GM23338 (cell line): ENCODE measurements at regions not wholly inside any gene's neighbourhood (a gene's known extent, or its start where the extent isn't known, plus 50 kb on each side); places are given as distances from the start of the nearest gene placed in this dataset.

Experiments used
- ATAC-seq: fragments of 200-7000 bp; cut with Tn5 transposase; 3 replicates; pipeline ENCODE4 v1.9.1; 2020
- DNase-seq: peaks from one replicate; pipeline ENCODE4 v3.0.0-alpha.2; 2015; ENCODE audit warnings: low spot score
- H2AFZ ChIP-seq: fragments of 200-600 bp; sonication (generic); 2 replicates; pipeline ENCODE4 v1.8.0; 2016; ENCODE audit warnings: antibody characterized with exemption, mild to moderate bottlenecking, moderate library complexity
- H3F3A ChIP-seq: fragments of 200-600 bp; sonication (generic); replicated peaks from 2 replicates; pipeline ENCODE4 v1.8.0; 2017; ENCODE audit warnings: antibody characterized with exemption, mixed run types, low read depth
- H3K27ac ChIP-seq: fragments of 200-600 bp; sonication (generic); 2 replicates; pipeline ENCODE4 v1.6.1; 2016; ENCODE audit warnings: low read depth
- H3K27me3 ChIP-seq: fragments of 200-600 bp; sonication (generic); 2 replicates; pipeline ENCODE4 v1.8.0; 2016; ENCODE audit warnings: mild to moderate bottlenecking, mixed run types, moderate library complexity; ENCODE audit not compliant: insufficient read depth
- H3K36me3 ChIP-seq: fragments of 200-600 bp; sonication (generic); 2 replicates; pipeline ENCODE4 v1.8.0; 2016; ENCODE audit warnings: mild to moderate bottlenecking; ENCODE audit not compliant: insufficient read depth
- H3K4me1 ChIP-seq: fragments of 200-600 bp; sonication (generic); 2 replicates; pipeline ENCODE4 v1.8.0; 2016; ENCODE audit warnings: mild to moderate bottlenecking, moderate library complexity; ENCODE audit not compliant: insufficient read depth
- H3K4me2 ChIP-seq: fragments of 200-600 bp; sonication (generic); 2 replicates; pipeline ENCODE4 v1.7.1; 2017; ENCODE audit warnings: mixed run types
- H3K4me3 ChIP-seq: fragments of 200-600 bp; sonication (generic); 2 replicates; pipeline ENCODE4 v1.6.1; 2016; ENCODE audit warnings: mixed run types
- H3K79me2 ChIP-seq: fragments of 200-600 bp; sonication (generic); replicated peaks from 2 replicates; pipeline ENCODE4 v1.8.0; 2017; ENCODE audit warnings: mild to moderate bottlenecking; ENCODE audit not compliant: insufficient read depth
- H3K9me2 ChIP-seq: fragments of 200-600 bp; sonication (generic); 2 replicates; pipeline ENCODE4 v1.8.0; 2017; ENCODE audit not compliant: insufficient read depth
- H4K20me1 ChIP-seq: fragments of 200-600 bp; sonication (generic); replicated peaks from 2 replicates; pipeline ENCODE4 v1.8.0; 2017; ENCODE audit warnings: mild to moderate bottlenecking; ENCODE audit not compliant: insufficient read depth
- H3K27ac Mint-ChIP-seq: 2 replicates; pipeline ENCODE4 v1.8.0; 2020; ENCODE audit warnings: inconsistent platforms, mild to moderate bottlenecking, moderate library complexity, mixed read lengths
- H3K27me3 Mint-ChIP-seq: 3 replicates; pipeline ENCODE4 v1.8.0; 2022; ENCODE audit warnings: low read depth, mild to moderate bottlenecking, moderate library complexity, mixed read lengths, inconsistent platforms; ENCODE audit not compliant: insufficient read depth, poor library complexity
- H3K36me3 Mint-ChIP-seq: 3 replicates; pipeline ENCODE4 v1.8.0; 2021; ENCODE audit warnings: low read depth, mild to moderate bottlenecking, inconsistent platforms, moderate library complexity, mixed read lengths
- H3K4me1 Mint-ChIP-seq: 3 replicates; pipeline ENCODE4 v1.8.0; 2020; ENCODE audit warnings: mild to moderate bottlenecking, inconsistent platforms, mixed read lengths
- H3K4me3 Mint-ChIP-seq: 3 replicates; pipeline ENCODE4 v1.8.0; 2021; ENCODE audit warnings: moderate library complexity, mild to moderate bottlenecking, inconsistent platforms, mixed read lengths
- H3K9me3 Mint-ChIP-seq: 3 replicates; pipeline ENCODE4 v1.8.0; 2020; ENCODE audit warnings: moderate library complexity, mild to moderate bottlenecking, inconsistent platforms, mixed read lengths
- CREB1 ChIP-seq: fragments of 250-450 bp; sonication (Bioruptor Pico); IDR thresholded peaks from 2 replicates; pipeline ENCODE4 v1.5.0; 2020; ENCODE audit warnings: low read depth, mild to moderate bottlenecking, moderate library complexity
- CTCF ChIP-seq, 2 experiments: fragments of 200-600 bp in 1 of 2; sonication (generic) in 1 of 2; conservative IDR thresholded peaks; 2 replicates each; pipeline versions ENCODE4 v1.5.1 to v1.6.1; 2016 to 2017; ENCODE audit warnings: antibody characterized with exemption in 2 of 2, low read depth in 2 of 2, mild to moderate bottlenecking in 2 of 2, moderate library complexity in 1 of 2
- ETS1 ChIP-seq: IDR thresholded peaks from 2 replicates; pipeline ENCODE4 v1.6.1; 2016; ENCODE audit warnings: antibody characterized with exemption
- EZH2 ChIP-seq: fragments of 200-600 bp; sonication (generic); IDR thresholded peaks from one replicate; pipeline ENCODE4 v1.8.0; 2017; ENCODE audit warnings: antibody characterized with exemption, mild to moderate bottlenecking, low read depth; ENCODE audit not compliant: unreplicated experiment
- EZH2phosphoT487 ChIP-seq: fragments of 200-600 bp; sonication (generic); IDR thresholded peaks from one replicate; pipeline ENCODE4 v1.8.1; 2018; ENCODE audit warnings: antibody characterized with exemption; ENCODE audit not compliant: unreplicated experiment
- JUNB ChIP-seq: IDR thresholded peaks from one replicate; pipeline ENCODE4 v1.6.1; 2016; ENCODE audit warnings: antibody characterized with exemption; ENCODE audit not compliant: unreplicated experiment
- NANOG ChIP-seq: IDR thresholded peaks from 2 replicates; pipeline ENCODE4 v1.6.1; 2016; ENCODE audit warnings: antibody characterized with exemption, borderline replicate concordance
- POLR2AphosphoS5 ChIP-seq: IDR thresholded peaks from 2 replicates; pipeline ENCODE4 v1.6.1; 2016; ENCODE audit warnings: antibody characterized with exemption, low read depth
- STAT1 ChIP-seq: IDR thresholded peaks from one replicate; pipeline ENCODE4 v1.6.1; 2016; ENCODE audit warnings: antibody characterized with exemption; ENCODE audit not compliant: unreplicated experiment
- ZNF114 ChIP-seq: fragments of 250-450 bp; sonication (Bioruptor Pico); IDR thresholded peaks from 2 replicates; pipeline ENCODE4 v1.5.0; 2020; ENCODE audit warnings: mild to moderate bottlenecking, moderate library complexity
- ZNF331 ChIP-seq: fragments of 250-450 bp; sonication (Bioruptor Pico); IDR thresholded peaks from 2 replicates; pipeline ENCODE4 v1.5.0; 2020; ENCODE audit warnings: low read depth, mild to moderate bottlenecking, moderate library complexity
- TF ChIP-seq, protein P1 (sequence below): IDR thresholded peaks from one replicate; pipeline ENCODE4 v1.6.1; 2018; ENCODE audit warnings: antibody characterized with exemption; ENCODE audit not compliant: unreplicated experiment

- TF ChIP-seq CTCF (conservative IDR thresholded peaks at IDR 0.05; ENCODE audit: low read depth in 2 of 2) (no peak), ZNF331 (no peak), POLR2AphosphoS5 (no peak), JUNB (no peak)
- TF ChIP-seq, protein P1, sequence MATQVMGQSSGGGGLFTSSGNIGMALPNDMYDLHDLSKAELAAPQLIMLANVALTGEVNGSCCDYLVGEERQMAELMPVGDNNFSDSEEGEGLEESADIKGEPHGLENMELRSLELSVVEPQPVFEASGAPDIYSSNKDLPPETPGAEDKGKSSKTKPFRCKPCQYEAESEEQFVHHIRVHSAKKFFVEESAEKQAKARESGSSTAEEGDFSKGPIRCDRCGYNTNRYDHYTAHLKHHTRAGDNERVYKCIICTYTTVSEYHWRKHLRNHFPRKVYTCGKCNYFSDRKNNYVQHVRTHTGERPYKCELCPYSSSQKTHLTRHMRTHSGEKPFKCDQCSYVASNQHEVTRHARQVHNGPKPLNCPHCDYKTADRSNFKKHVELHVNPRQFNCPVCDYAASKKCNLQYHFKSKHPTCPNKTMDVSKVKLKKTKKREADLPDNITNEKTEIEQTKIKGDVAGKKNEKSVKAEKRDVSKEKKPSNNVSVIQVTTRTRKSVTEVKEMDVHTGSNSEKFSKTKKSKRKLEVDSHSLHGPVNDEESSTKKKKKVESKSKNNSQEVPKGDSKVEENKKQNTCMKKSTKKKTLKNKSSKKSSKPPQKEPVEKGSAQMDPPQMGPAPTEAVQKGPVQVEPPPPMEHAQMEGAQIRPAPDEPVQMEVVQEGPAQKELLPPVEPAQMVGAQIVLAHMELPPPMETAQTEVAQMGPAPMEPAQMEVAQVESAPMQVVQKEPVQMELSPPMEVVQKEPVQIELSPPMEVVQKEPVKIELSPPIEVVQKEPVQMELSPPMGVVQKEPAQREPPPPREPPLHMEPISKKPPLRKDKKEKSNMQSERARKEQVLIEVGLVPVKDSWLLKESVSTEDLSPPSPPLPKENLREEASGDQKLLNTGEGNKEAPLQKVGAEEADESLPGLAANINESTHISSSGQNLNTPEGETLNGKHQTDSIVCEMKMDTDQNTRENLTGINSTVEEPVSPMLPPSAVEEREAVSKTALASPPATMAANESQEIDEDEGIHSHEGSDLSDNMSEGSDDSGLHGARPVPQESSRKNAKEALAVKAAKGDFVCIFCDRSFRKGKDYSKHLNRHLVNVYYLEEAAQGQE = no peak
These were observed 114.2 kb downstream of the CCDC34 start (continued) for GRCh38 chr11:27248576-27249509.

DNA sequence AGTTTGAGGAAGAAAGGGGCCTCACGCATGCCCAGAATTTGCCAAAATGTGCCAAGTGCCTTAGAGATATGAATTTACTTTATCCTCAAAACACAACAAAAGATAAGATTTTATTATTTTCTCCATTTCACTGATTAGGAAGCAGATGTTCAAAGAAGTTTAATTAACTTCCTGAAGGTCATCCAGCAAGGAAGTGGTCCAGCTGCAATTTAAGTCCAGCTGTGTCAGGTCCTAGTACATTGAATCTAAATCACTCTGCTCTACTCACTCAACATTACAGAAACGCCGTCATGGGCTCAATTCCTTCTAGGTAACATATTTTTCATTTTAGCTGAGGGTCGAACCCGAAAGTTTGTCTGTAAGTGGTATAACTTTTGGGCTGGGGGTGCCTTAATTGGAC, 115.4 kb downstream of the CCDC34 start:
- H3K4me3 ChIP-seq = no peak overlapping the region
- H3K36me3 ChIP-seq = peaks cover 11% of the 10 kb centered on the region; the same call in 1 of the 2 replicates
- Mint-ChIP-seq H3K4me3 (no peak overlapping the region), H3K4me1 (peaks cover 26% of the 10 kb centered on the region), H3K36me3 (no peaks in the 10 kb centered on the region), H3K27me3 (peaks cover 3% of the 10 kb centered on the region), H3K27ac (no peak overlapping the region), H3K9me3 (no peaks in the 10 kb centered on the region; the same call in 2 of the 3 replicates)
- peaks cover 2% of the 10 kb centered on the region; the same call in 1 of the 2 replicates for H3K9me2 ChIP-seq
- H3K4me2 ChIP-seq = 0 out of 2 replicates have a peak overlapping the region, but pooled peaks have one; percentile 38
- DNase-seq (no peak), ATAC-seq (no peak)
- H3F3A ChIP-seq = no peaks in the 10 kb centered on the region
- H2AFZ ChIP-seq = peak overlapping the region; percentile 61; the same call in 1 of the 2 replicates
- H3K27me3 ChIP-seq = no peaks in the 10 kb centered on the region
- H3K4me1 ChIP-seq = peaks cover 25% of the 10 kb centered on the region
- H3K27ac ChIP-seq = no peak overlapping the region
- H3K79me2 ChIP-seq = no peaks in the 10 kb centered on the region
- no peaks in the 10 kb centered on the region for H4K20me1 ChIP-seq
- TF ChIP-seq NANOG = no peak
- TF ChIP-seq ETS1 = no peak
- TF ChIP-seq EZH2 = no peak
- TF ChIP-seq ZNF114 = no peak
- TF ChIP-seq CTCF (conservative IDR thresholded peaks at IDR 0.05; ENCODE audit: low read depth in 2 of 2) = no peak
- no peak for TF ChIP-seq ZNF331
- TF ChIP-seq, protein P1 = no peak
- TF ChIP-seq CREB1 (CRISPR knock-in tag) = no peak
- no peak for TF ChIP-seq JUNB
- TF ChIP-seq STAT1 = no peak
- no peak for TF ChIP-seq EZH2phosphoT487
